HCT116 (cell line): ENCODE measurements at regions not wholly inside any gene's neighbourhood (a gene's known extent, or its start where the extent isn't known, plus 50 kb on each side); places are given as distances from the start of the nearest gene placed in this dataset.

Source experiments
- ATAC-seq: fragments of 200-7000 bp; cut with Tn5 transposase; 2 replicates; pipeline ENCODE4 v1.9.1; 2020; ENCODE audit warnings: mild to moderate bottlenecking, moderate library complexity
- BruUV-seq: library from RNA; stranded (reverse); fragments of 400-500 nt; replicated peaks from 2 replicates; lab custom pipeline; 2021; lab: Mats Ljungman, UMichigan
- CTCF ChIA-PET: fragments of 300-600 bp; sonication (Branson Sonifier 250); formaldehyde crosslinking; loops from one replicate; lab custom pipeline; 2021; ENCODE audit warnings: antibody characterized with exemption; lab: Charles Lee
- POLR2A ChIA-PET: fragments of 300-600, 350-600 bp; sonication (Branson Sonifier 250); formaldehyde crosslinking; loops from one replicate; lab custom pipeline; 2021; ENCODE audit warnings: antibody characterized with exemption; lab: Charles Lee
- RAD21 ChIA-PET, 2 experiments: fragments of 300-600 bp; sonication (Branson Sonifier 250); formaldehyde crosslinking; loops; one replicate each; lab custom pipeline; 2023; ENCODE audit warnings: low total read pairs in 2 of 2; ENCODE audit not compliant: uncharacterized antibody in 2 of 2, unreplicated experiment in 2 of 2, low non-redundant PET in 1 of 2; lab: Charles Lee
- DNase-seq: peaks from one replicate; pipeline ENCODE4 v3.0.0-alpha.2; 2010; ENCODE audit warnings: low read depth, low spot score
- H2AFZ ChIP-seq: fragments of 200-600 bp; shearing (Covaris generic), sonication (generic); 2 replicates; pipeline ENCODE4 v1.6.1; 2017; ENCODE audit warnings: low read depth, mixed run types, mixed read lengths, antibody characterized with exemption, low read length; ENCODE audit not compliant: poor library complexity, severe bottlenecking
- H3K27ac ChIP-seq: 2 replicates; pipeline ENCODE4 v1.5.1; 2012; ENCODE audit warnings: low read depth, low read length
- H3K27me3 ChIP-seq: fragments of 200-600 bp; sonication (generic); 2 replicates; pipeline ENCODE4 v1.6.1; 2016; ENCODE audit warnings: mixed run types, low read length, mixed read lengths; ENCODE audit not compliant: insufficient read depth
- H3K36me3 ChIP-seq, 2 experiments: fragments of 200-500 bp in 1 of 2; fragments of 200-600 bp in 1 of 2; sonication (Bioruptor generic) in 1 of 2; sonication (generic) in 1 of 2; 2 replicates each; pipeline versions ENCODE4 v1.5.1 to v1.6.1; 2014 to 2016; ENCODE audit warnings: low read length in 2 of 2, inconsistent platforms in 1 of 2, mixed read lengths in 1 of 2, mixed run types in 1 of 2; ENCODE audit not compliant: insufficient read depth in 2 of 2, control insufficient read depth in 1 of 2
- H3K4me1 ChIP-seq, 2 experiments: fragments of 200-600 bp in 1 of 2; sonication (generic) in 1 of 2; 2 replicates each; pipeline versions ENCODE4 v1.5.1 to v1.6.1; 2012 to 2017; ENCODE audit warnings: low read length in 2 of 2, inconsistent platforms in 1 of 2, mild to moderate bottlenecking in 1 of 2, mixed read lengths in 1 of 2, mixed run types in 1 of 2, moderate library complexity in 1 of 2; ENCODE audit not compliant: insufficient read depth in 2 of 2, control insufficient read depth in 1 of 2
- H3K4me2 ChIP-seq: fragments of 200-600 bp; sonication (generic); 2 replicates; pipeline ENCODE4 v1.6.1; 2017; ENCODE audit warnings: mixed run types, low read length, mixed read lengths
- H3K4me3 ChIP-seq, 2 experiments: fragments of 200-600 bp in 1 of 2; sonication (generic) in 1 of 2; replicated peaks in 1 of 2; 2 replicates each; pipeline ENCODE4 v1.5.1; 2011 to 2016; ENCODE audit warnings: low read length in 2 of 2, control low read depth in 1 of 2, low read depth in 1 of 2, mild to moderate bottlenecking in 1 of 2, mixed read lengths in 1 of 2, mixed run types in 1 of 2
- H3K79me2 ChIP-seq: fragments of 200-600 bp; sonication (generic); 2 replicates; pipeline ENCODE4 v1.6.1; 2017; ENCODE audit warnings: mild to moderate bottlenecking, mixed run types, low read length, moderate library complexity, mixed read lengths; ENCODE audit not compliant: insufficient read depth
- H3K9ac ChIP-seq: fragments of 200-600 bp; sonication (generic); 2 replicates; pipeline ENCODE4 v1.6.1; 2016; ENCODE audit warnings: low read length, mixed read lengths
- H3K9me2 ChIP-seq: fragments of 200-600 bp; sonication (generic), shearing (Covaris generic); 2 replicates; pipeline ENCODE4 v1.6.1; 2017; ENCODE audit warnings: mixed run types, mild to moderate bottlenecking, moderate library complexity; ENCODE audit not compliant: insufficient read depth
- H3K9me3 ChIP-seq, 2 experiments: fragments of 200-500 bp in 1 of 2; fragments of 200-600 bp in 1 of 2; sonication (Bioruptor generic) in 1 of 2; sonication (generic) in 1 of 2; 2 replicates each; pipeline ENCODE4 v1.6.1; 2014 to 2017; ENCODE audit warnings: low read length in 2 of 2, mixed read lengths in 2 of 2, inconsistent platforms in 1 of 2, low read depth in 1 of 2, mild to moderate bottlenecking in 1 of 2, mixed run types in 1 of 2, moderate library complexity in 1 of 2; ENCODE audit not compliant: control insufficient read depth in 1 of 2, insufficient read depth in 1 of 2
- H4K20me1 ChIP-seq: fragments of 200-600 bp; sonication (generic), shearing (Covaris generic); 2 replicates; pipeline ENCODE4 v1.6.1; 2017; ENCODE audit warnings: mixed run types, mild to moderate bottlenecking, moderate library complexity; ENCODE audit not compliant: insufficient read depth
- ELF1 ChIP-seq: IDR thresholded peaks from 2 replicates; pipeline ENCODE4 v1.6.1; 2012; ENCODE audit warnings: low read depth, borderline replicate concordance
- EZH2phosphoT487 ChIP-seq: fragments of 200-600 bp; IDR thresholded peaks from 2 replicates; pipeline ENCODE4 v1.6.1; 2018; ENCODE audit warnings: antibody characterized with exemption, borderline replicate concordance
- FOSL1 ChIP-seq: IDR thresholded peaks from 2 replicates; pipeline ENCODE4 v1.6.1; 2012; ENCODE audit warnings: low read depth
- POLR2A ChIP-seq: IDR thresholded peaks from 2 replicates; pipeline ENCODE4 v1.7.0; 2011; ENCODE audit warnings: borderline replicate concordance; ENCODE audit not compliant: insufficient read depth, insufficient read length; ENCODE audit errors: extremely low read depth
- POLR2AphosphoS5 ChIP-seq: IDR thresholded peaks from 2 replicates; pipeline ENCODE4 v1.6.1; 2011; ENCODE audit warnings: mild to moderate bottlenecking, low read depth, low read length, moderate library complexity
- REST ChIP-seq: IDR thresholded peaks from 2 replicates; pipeline ENCODE4 v1.6.1; 2012; ENCODE audit warnings: low read depth
- SRF ChIP-seq: IDR thresholded peaks from 2 replicates; pipeline ENCODE4 v1.6.1; 2012; ENCODE audit warnings: low read depth
- YY1 ChIP-seq: IDR thresholded peaks from 2 replicates; pipeline ENCODE4 v1.6.1; 2011; ENCODE audit warnings: low read length, low read depth, moderate library complexity, mild to moderate bottlenecking; ENCODE audit not compliant: insufficient replicate concordance; ENCODE audit errors: extremely low read depth
- ZNF274 ChIP-seq: fragments of 200-500 bp; sonication (Bioruptor generic); IDR thresholded peaks from 2 replicates; pipeline ENCODE4 v1.6.1; 2014; ENCODE audit warnings: mild to moderate bottlenecking, low read depth, low read length, inconsistent platforms
- intact Hi-C: fragments of 100-400 bp; cut with micrococcal nuclease; formaldehyde crosslinking; loops from 2 replicates; pipeline ENCODE4 v1.10.0; 2022

- Histone ChIP-seq H3K4me3 (no peak overlapping the region), H3K4me2 (no peak overlapping the region), H3K4me1 (no peaks in the 10 kb centered on the region), H3K9ac (no peak overlapping the region), H3K79me2 (no peaks in the 10 kb centered on the region), H4K20me1 (no peaks in the 10 kb centered on the region), H3K27ac (no peak overlapping the region), H3K9me2 (no peaks in the 10 kb centered on the region), H3K9me3 (no peaks in the 10 kb centered on the region), H2AFZ (no peak overlapping the region), H3K27me3 (peaks cover 9% of the 10 kb centered on the region; the same call in 1 of the 2 replicates), H3K36me3 (no peaks in the 10 kb centered on the region)
- RAD21 ChIA-PET = no interaction called here
- ATAC-seq (no peak), DNase-seq (no peak)
- POLR2A ChIA-PET = no interaction called here
- CTCF ChIA-PET = no interaction called here
- BruUV-seq = no TSS peak
- intact Hi-C loops = no loop called here
- TF ChIP-seq ELF1 (no peak), ZNF274 (no peak)
Measured at GRCh38 chr2:15718944-15719323, 127.3 kb downstream of the DDX1 start.

GRCh38 chr2:15719566-15720313, 128.1 kb downstream of the DDX1 start:
- Histone ChIP-seq H3K4me2 (no peak overlapping the region), H3K9me2 (no peaks in the 10 kb centered on the region), H3K27me3 (peaks cover 13% of the 10 kb centered on the region; the same call in 1 of the 2 replicates), H3K79me2 (no peaks in the 10 kb centered on the region), H3K9ac (no peak overlapping the region), H3K27ac (no peak overlapping the region), H3K9me3 (no peaks in the 10 kb centered on the region), H3K4me3 (no peak overlapping the region), H3K36me3 (no peaks in the 10 kb centered on the region), H3K4me1 (no peaks in the 10 kb centered on the region), H2AFZ (no peak overlapping the region), H4K20me1 (no peaks in the 10 kb centered on the region)
- BruUV-seq = no TSS peak
- RAD21 ChIA-PET = no interaction called here
- intact Hi-C loops = no loop called here
- DNase-seq = no peak
- CTCF ChIA-PET = no interaction called here
- ATAC-seq = no peak
- POLR2A ChIA-PET = no interaction called here
- TF ChIP-seq POLR2AphosphoS5 = no peak
- no peak for TF ChIP-seq ELF1
- TF ChIP-seq EZH2phosphoT487 = no peak
- TF ChIP-seq FOSL1 = no peak
- no peak for TF ChIP-seq YY1
- TF ChIP-seq POLR2A = no peak
- no peak for TF ChIP-seq REST
- TF ChIP-seq SRF = no peak
